NCI-H2107 (cell line): ENCODE measurements at regions not wholly inside any gene's neighbourhood (a gene's known extent, or its start where the extent isn't known, plus 50 kb on each side); places are given as distances from the start of the nearest gene placed in this dataset.

Experiments used
- DNase-seq: peaks from one replicate; lab custom pipeline; 2025; lab: John Stamatoyannopoulos, UW

DNA sequence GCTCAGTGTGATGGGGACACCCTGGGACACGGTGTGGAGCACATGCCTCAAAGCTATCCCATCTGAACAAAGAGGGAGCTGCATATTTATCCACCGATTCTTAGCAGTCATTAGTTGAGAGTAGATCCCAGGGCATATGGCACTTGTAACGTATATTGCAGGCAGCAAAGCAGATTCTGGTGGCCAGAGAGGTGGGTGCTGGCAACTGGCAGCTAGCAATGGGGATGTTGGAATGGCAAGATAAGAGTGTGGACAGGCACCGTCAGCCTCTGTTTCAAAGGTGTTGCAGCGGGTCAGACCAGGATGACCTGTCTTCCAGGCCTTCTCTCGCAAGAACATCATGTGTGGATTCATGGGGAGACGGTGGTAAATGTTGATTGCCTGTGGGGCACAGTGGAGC lies 54.0 kb upstream of the ADRA1D start:
- no peak for DNase-seq

DNA sequence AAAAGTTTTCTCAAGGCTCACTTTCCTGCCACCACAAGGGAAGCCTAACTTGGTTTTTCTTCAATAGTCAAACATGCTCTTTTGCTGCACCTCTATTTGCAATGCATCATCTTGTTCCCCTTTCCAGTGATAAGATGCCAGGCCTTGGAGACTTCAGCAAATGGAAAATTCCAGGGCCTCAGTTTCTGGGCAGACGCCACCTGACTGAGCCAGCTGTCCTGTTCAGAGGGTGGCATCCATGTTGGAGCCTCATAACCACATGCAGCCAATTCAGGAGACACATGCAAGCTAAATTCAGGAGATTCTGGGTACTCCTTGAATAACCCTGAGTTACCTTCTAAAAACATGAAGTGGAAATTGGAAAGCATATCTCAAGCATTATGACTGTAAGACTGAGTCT lies 51.8 kb upstream of the ADRA1D start:
- no peak for DNase-seq

DNA sequence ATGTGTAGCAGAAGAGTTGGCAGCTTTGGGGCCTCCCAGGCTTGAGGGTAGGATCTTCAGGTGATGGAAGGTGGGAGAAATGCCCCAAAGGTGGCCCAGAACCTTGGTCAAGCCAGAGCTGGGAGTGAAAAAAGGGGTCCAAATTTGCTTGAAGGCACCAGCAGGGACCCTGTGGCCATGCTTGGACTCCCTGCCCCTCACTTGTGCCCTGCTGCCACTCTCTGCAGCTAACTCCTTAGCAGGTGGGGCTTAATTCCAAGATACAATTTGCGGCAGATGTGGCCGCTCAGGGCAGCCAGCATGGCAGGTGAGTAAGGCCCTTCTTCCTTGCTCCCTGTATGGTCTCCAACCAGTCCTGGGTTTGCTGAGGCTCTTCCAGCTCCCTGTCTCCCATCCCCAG lies 51.3 kb upstream of the ADRA1D start:
- no peak for DNase-seq

DNA sequence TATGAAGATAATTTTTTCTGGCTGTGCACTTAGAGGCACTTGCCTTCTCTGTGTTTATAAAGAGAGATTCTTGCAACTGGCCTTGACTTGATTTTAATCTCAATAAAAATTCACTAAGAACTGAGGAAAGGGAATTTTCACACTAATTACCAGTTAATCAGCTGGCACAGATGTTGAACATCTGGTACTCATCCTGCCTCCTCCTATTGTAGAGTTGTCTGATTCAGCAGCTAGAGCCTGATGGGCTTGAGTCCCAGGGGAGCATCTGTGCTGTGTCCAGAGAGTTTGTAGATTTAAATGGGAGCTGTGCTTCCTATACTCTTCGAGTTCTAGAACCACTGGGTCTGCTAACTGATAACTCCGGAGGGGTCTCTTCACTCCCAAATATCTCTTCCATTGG lies 50.7 kb upstream of the ADRA1D start:
- DNase-seq: no peak

DNA sequence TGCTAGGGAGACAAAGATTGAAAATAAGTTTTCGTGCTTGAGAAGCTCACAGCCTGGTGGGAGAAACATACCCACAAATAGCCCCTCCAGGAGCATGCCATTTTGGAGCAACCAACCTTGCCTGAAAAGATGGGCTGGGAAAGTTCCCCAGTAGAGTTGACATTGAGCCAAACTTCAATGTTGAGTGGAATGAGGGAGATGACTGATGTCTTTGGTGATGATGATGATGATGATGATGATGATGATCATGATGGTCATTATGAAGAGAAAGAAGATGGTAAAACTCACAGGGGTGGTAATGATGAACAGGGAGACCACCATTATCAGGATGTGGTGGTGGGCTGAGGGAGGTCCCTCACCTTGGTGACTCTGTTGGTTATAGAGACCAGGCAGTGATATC lies 50.1 kb upstream of the ADRA1D start:
- no peak for DNase-seq
